Suprapubic skin (tissue), 3 donors: ENCODE measurements at regions not wholly inside any gene's neighbourhood (a gene's known extent, or its start where the extent isn't known, plus 50 kb on each side); places are given as distances from the start of the nearest gene placed in this dataset.

Experiments
- CTCF ChIP-seq, 2 donors: fragments of 200-600 bp in 1 of 2; fragments of 450-650 bp in 1 of 2; sonication (generic) in 1 of 2; IDR thresholded peaks; one replicate each; pipeline ENCODE4 v1.5.1; 2016 to 2019; ENCODE audit warnings: antibody characterized with exemption in 2 of 2, mild to moderate bottlenecking in 1 of 2, moderate library complexity in 1 of 2
- EP300 ChIP-seq: sonication (generic); formaldehyde crosslinking; IDR thresholded peaks from one replicate; pipeline ENCODE4 v1.6.1; 2017; ENCODE audit warnings: antibody characterized with exemption
- POLR2A ChIP-seq, 2 donors: fragments of 450-650 bp; IDR thresholded peaks; one replicate each; pipeline ENCODE4 v1.6.1; 2017; ENCODE audit warnings: antibody characterized with exemption in 2 of 2, mild to moderate bottlenecking in 2 of 2, moderate library complexity in 2 of 2

DNA sequence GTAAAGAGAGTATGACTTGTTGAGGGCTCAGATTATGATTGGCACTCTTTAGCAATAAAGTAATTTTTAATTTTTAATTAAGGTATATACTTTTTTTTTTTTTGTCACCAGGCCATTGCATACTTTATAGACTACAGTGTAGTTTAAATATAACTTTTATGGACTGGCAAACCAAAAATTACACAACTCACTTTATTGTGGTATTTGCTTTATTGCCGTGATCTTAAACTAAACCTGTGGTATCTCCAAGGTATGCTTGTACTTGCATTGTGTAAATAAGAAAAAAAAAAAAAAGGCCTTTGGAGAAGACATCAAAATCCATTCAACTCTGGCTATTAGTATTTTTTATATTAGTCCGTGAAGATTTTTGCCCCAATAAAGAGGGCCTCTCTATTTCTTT is 646.7 kb upstream of the FOXG1 start:
- TF ChIP-seq CTCF (IDR thresholded peaks at IDR 0.05) (no peak), POLR2A (IDR thresholded peaks at IDR 0.05) (no peak), EP300 (no peak)
